ENCODE measurements at regions not wholly inside any gene's neighbourhood (a gene's known extent, or its start where the extent isn't known, plus 50 kb on each side); places are given as distances from the start of the nearest gene placed in this dataset.

DNA sequence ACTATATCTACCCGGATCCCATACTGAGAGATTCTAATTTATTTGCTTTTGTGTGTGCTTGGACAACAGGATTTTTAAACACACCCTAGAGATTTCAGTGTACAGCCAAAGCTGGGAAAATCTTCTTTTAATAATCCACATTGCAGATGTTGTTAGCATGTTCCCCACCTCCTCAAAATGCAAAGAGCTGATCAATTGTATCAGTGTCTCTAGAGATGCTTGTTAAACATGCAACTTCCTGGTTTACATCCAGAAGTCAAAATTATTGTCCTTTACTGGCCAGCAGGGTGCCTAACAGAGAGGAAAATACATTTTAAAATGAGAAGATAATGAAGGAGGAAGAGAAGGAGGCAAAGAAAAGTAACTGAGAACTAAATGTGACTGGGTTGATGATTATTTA, 793.3 kb downstream of the SEMA5A start:
- H3K27me3 ChIP-seq, result no peaks in the 10 kb centered on the region
- DNase-seq, result no peak
- no peak overlapping the region for H3K4me3 ChIP-seq (ENCODE audit: low read depth, low read length)
- H3K36me3 ChIP-seq, result no peaks in the 10 kb centered on the region
- TF ChIP-seq, protein P1, sequence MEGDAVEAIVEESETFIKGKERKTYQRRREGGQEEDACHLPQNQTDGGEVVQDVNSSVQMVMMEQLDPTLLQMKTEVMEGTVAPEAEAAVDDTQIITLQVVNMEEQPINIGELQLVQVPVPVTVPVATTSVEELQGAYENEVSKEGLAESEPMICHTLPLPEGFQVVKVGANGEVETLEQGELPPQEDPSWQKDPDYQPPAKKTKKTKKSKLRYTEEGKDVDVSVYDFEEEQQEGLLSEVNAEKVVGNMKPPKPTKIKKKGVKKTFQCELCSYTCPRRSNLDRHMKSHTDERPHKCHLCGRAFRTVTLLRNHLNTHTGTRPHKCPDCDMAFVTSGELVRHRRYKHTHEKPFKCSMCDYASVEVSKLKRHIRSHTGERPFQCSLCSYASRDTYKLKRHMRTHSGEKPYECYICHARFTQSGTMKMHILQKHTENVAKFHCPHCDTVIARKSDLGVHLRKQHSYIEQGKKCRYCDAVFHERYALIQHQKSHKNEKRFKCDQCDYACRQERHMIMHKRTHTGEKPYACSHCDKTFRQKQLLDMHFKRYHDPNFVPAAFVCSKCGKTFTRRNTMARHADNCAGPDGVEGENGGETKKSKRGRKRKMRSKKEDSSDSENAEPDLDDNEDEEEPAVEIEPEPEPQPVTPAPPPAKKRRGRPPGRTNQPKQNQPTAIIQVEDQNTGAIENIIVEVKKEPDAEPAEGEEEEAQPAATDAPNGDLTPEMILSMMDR (IDR thresholded peaks at IDR 0.05; ENCODE audit: low read depth, low read length), result no peak
- H3K4me1 ChIP-seq, result no peaks in the 10 kb centered on the region
- no peaks in the 10 kb centered on the region for H3K9me3 ChIP-seq

DNA sequence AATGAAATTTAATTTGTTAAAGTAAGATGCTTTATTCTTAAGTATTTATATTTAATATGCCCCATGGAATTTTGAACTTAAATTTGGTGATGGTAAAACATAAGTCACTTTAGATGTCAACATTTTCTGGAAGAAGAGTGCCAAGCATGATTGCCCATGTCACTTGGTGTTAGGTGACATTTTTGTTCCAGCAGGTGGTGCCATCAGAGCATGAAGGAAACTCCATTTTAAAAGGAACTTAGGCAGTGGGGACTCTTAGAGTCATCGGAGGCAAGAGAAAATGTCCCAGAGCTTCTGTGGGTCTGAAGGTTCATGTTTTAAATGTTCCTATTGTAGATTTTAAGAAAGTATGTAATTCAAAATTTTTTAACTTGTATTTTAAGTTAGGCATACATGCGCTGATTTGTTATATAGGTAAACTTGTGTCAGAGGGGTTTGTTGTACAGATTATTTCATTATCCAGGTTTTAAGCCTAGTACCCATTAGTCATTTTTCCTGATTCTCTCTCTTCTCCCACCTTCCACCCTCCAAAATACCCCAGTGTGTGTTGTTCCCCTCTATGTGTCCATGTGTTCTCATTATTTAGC, 789.3 kb downstream of the SEMA5A start:
- no peaks in the 10 kb centered on the region for H3K9me3 ChIP-seq
- H3K4me1 ChIP-seq, result no peaks in the 10 kb centered on the region
- no peak for DNase-seq
- H3K4me3 ChIP-seq (ENCODE audit: low read depth, low read length), result no peak overlapping the region
- TF ChIP-seq, protein P1 (IDR thresholded peaks at IDR 0.05; ENCODE audit: low read depth, low read length), result no peak
- no peaks in the 10 kb centered on the region for H3K27me3 ChIP-seq
- H3K36me3 ChIP-seq, result no peaks in the 10 kb centered on the region

DNA sequence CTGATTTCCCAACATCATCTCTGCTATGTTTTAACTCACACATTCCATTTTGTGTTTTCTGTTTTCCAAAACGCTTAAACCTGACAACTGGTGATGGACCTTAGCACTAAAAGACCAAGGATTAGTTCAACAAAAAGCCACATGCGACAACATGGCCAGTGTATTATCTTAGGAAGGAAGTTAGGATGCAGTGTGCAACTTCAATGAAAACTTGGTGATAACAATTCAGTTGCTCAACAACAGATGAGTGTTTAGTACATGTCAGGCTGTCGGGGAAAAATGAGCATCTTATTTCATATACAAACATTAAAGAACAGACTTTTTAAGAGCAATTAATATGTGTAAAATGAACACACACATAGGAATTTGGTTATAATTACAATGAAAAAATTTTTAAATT, 780.0 kb downstream of the SEMA5A start:
- no peak for DNase-seq
- Histone ChIP-seq H3K27me3 (no peaks in the 10 kb centered on the region), H3K4me3 (ENCODE audit: low read depth, low read length) (no peak overlapping the region), H3K36me3 (no peaks in the 10 kb centered on the region), H3K9me3 (no peaks in the 10 kb centered on the region), H3K4me1 (no peaks in the 10 kb centered on the region)
- TF ChIP-seq, protein P1 (IDR thresholded peaks at IDR 0.05; ENCODE audit: low read depth, low read length), result no peak

DNA sequence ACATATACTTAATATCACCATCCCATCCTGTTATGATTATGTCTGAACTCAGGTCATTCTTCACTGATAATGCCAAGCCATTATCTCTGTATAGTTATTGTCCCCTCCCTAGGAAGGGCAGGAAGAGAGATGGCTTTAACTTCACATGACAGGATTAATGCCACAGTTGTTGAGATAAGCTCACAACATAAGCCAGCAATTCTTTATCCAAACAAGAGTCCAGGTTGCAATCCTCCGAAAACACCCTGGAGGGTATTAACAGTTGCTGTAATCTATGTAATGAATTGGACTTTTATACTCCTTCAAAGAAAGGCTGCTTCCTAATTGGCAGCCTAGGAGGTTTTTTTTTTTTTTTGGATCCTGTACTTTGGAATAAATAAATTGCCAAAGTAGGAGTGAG, 779.4 kb downstream of the SEMA5A start:
- Histone ChIP-seq H3K4me1 (no peaks in the 10 kb centered on the region), H3K27me3 (no peaks in the 10 kb centered on the region), H3K9me3 (no peaks in the 10 kb centered on the region), H3K36me3 (no peaks in the 10 kb centered on the region), H3K4me3 (ENCODE audit: low read depth, low read length) (no peak overlapping the region)
- no peak for DNase-seq
- TF ChIP-seq, protein P1 (IDR thresholded peaks at IDR 0.05; ENCODE audit: low read depth, low read length), result no peak

DNA sequence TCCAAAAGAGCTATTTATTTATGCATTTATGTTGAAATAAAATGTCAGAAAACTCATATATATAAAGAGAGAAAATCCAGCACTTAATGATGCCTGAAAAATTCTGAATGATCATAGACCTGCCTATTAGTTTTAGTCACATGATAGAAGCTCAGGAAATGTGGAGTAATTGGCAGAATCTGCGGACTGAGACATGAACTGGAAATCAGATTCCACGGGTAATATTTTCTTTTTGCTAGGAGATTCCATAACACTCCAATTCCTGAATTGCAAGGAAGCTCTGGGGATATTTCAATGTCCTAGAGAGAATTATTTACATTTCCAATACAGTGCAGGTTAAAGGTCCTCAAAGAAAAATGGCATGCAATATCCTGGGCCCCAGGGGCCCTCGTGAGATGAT, 778.8 kb downstream of the SEMA5A start:
- H3K4me1 ChIP-seq, result no peaks in the 10 kb centered on the region
- H3K36me3 ChIP-seq, result no peaks in the 10 kb centered on the region
- DNase-seq, result no peak
- H3K9me3 ChIP-seq, result no peaks in the 10 kb centered on the region
- H3K4me3 ChIP-seq (ENCODE audit: low read depth, low read length), result no peak overlapping the region
- TF ChIP-seq, protein P1 (IDR thresholded peaks at IDR 0.05; ENCODE audit: low read depth, low read length), result no peak
- H3K27me3 ChIP-seq, result no peaks in the 10 kb centered on the region

DNA sequence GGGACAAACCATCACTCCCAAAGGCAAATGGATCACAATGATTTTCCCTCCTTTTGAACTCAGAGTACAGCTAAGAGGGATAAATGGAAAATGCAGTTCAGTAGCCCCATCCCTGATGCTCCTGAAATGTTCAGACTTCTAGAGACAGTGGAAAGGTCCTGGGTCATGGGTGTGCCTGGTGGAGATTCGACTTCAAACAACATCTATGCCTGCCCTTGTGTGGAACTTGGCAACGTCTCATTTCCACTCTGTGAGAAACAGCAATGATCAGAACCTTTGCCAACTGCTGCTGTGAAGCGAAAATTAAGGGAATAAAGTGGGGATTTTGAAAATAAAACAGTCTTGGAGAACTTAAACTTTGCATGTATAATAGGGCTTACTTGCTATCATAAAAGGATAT, 778.1 kb downstream of the SEMA5A start:
- DNase-seq, result no peak
- H3K36me3 ChIP-seq, result no peaks in the 10 kb centered on the region
- no peaks in the 10 kb centered on the region for H3K9me3 ChIP-seq
- no peak overlapping the region for H3K4me3 ChIP-seq (ENCODE audit: low read depth, low read length)
- TF ChIP-seq, protein P1 (IDR thresholded peaks at IDR 0.05; ENCODE audit: low read depth, low read length), result no peak
- no peaks in the 10 kb centered on the region for H3K27me3 ChIP-seq
- no peaks in the 10 kb centered on the region for H3K4me1 ChIP-seq
